ENCODE measurements at regions not wholly inside any gene's neighbourhood (a gene's known extent, or its start where the extent isn't known, plus 50 kb on each side); places are given as distances from the start of the nearest gene placed in this dataset.
"Not testable (repeated sequence)": the region's sequence is repeated elsewhere in the genome, so short reads cannot be mapped to it uniquely, and the experiment has no call there.

DNA sequence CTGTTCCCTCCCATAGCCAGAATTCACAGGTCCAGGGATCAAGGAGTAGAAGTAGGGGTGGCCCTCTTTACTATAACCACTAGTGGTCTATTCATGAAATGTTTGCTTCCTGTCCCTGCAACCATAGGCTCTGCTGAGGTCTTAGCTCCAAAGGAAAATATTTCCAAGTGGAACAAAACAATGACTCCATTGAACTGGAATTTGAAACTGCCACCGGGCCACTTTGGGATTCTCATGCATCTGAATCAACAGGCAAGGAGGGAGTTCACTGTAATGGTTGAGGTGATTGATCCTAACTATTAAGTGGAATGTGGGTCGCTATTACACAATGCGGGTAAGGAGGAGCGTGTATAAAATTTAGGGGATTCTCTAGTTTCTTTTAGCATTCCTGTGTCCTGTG, 197.0 kb downstream of the ETNK1 start:
- Histone ChIP-seq H3K27me3 (ENCODE audit: control insufficient read depth, insufficient read depth, low read length) (no peaks in the 10 kb centered on the region), H3K36me3 (ENCODE audit: control insufficient read depth, insufficient read depth, low read length) (no peaks in the 10 kb centered on the region), H3K4me1 (ENCODE audit: control insufficient read depth, insufficient read depth, low read length) (no peaks in the 10 kb centered on the region), H3K27ac (ENCODE audit: low read length) (no peak overlapping the region), H3K9me3 (ENCODE audit: control insufficient read depth, insufficient read depth, low read length) (no peaks in the 10 kb centered on the region), H3K4me3 (ENCODE audit: low read length) (no peak overlapping the region)
- DNase-seq = no peak
- TF ChIP-seq, protein P1, sequence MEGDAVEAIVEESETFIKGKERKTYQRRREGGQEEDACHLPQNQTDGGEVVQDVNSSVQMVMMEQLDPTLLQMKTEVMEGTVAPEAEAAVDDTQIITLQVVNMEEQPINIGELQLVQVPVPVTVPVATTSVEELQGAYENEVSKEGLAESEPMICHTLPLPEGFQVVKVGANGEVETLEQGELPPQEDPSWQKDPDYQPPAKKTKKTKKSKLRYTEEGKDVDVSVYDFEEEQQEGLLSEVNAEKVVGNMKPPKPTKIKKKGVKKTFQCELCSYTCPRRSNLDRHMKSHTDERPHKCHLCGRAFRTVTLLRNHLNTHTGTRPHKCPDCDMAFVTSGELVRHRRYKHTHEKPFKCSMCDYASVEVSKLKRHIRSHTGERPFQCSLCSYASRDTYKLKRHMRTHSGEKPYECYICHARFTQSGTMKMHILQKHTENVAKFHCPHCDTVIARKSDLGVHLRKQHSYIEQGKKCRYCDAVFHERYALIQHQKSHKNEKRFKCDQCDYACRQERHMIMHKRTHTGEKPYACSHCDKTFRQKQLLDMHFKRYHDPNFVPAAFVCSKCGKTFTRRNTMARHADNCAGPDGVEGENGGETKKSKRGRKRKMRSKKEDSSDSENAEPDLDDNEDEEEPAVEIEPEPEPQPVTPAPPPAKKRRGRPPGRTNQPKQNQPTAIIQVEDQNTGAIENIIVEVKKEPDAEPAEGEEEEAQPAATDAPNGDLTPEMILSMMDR (IDR thresholded peaks at IDR 0.05) = no peak
- Mint-ChIP-seq H3K36me3 (no peaks in the 10 kb centered on the region), H3K27me3 (ENCODE audit: low read depth in 2 of 2) (no peaks in the 10 kb centered on the region), H3K4me3 (no peak overlapping the region), H3K9me3 (peaks cover 0 to 3% of the 10 kb centered on the region in 2 donors), H3K27ac (no peak overlapping the region), H3K4me1 (no peaks in the 10 kb centered on the region)
- intact Hi-C loops (cut with micrococcal nuclease) = no loop called here
- no peak for ATAC-seq
- WGBS (ENCODE audit: insufficient coverage) = 98% methylated on average over 4 of the region's 4 CpGs

DNA sequence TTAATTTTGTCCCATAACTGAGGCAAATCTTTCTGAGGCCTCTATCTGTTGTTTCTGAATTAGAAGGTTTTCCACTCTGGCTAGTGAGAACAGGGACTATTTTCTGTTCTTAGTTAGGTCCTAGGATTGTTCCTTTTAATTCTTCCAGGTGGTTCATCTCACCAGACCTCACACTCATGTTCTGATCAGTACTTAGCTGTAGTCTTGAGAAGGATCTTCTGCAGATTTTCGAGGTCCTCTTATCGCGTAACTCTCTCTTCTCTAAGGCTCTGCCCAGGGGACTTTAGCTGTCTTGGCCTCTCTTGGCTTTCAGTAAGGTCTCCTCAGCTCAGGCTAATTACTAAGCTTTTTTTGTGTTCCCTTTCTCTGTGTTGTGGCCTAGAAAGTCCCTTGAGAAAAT, 201.1 kb downstream of the ETNK1 start:
- intact Hi-C loops (cut with micrococcal nuclease) = no loop called here

DNA sequence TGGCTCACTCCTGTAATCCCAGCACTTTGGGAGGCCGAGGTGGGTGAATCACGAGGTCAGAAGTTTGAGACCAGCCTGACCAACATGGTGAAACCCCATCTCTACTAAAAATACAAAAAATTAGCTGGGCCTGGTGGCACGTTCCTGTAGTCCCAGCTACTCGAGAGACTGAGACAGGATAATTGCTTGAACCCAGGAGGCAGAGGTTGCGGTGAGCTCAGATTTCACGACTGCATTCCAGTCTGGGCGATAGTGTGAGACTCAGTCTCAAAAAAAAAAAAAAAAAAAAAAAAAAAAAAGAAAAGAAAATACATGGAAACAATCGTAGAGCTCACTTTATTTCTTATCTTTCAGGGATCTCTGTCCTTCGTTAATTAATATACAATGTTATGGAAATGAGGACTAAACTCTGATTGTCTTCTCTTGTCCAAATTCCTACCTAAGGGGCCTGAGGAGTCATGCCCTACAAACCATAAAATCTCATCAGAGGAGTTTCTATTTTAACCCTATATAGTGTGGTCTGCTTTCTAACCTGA, 201.5 kb downstream of the ETNK1 start:
- ATAC-seq; H3K27ac Mint-ChIP-seq; H3K36me3 Mint-ChIP-seq; H3K4me1 Mint-ChIP-seq; H3K9me3 Mint-ChIP-seq; intact Hi-C loops (cut with micrococcal nuclease); H3K27me3 ChIP-seq (ENCODE audit: control insufficient read depth, insufficient read depth, low read length); H3K4me1 ChIP-seq (ENCODE audit: control insufficient read depth, insufficient read depth, low read length); H3K27me3 Mint-ChIP-seq (ENCODE audit: low read depth in 2 of 2); H3K4me3 Mint-ChIP-seq; DNase-seq; H3K36me3 ChIP-seq (ENCODE audit: control insufficient read depth, insufficient read depth, low read length); H3K27ac ChIP-seq (ENCODE audit: low read length); H3K9me3 ChIP-seq (ENCODE audit: control insufficient read depth, insufficient read depth, low read length); H3K4me3 ChIP-seq (ENCODE audit: low read length): not testable (repeated sequence)
- 85% methylated on average over 7 of the region's 9 CpGs for WGBS (ENCODE audit: insufficient coverage)

More for the DNA sequence above, 201.1 kb downstream of the ETNK1 start:
- no peaks in the 10 kb centered on the region for H3K4me1 Mint-ChIP-seq
- no peaks in the 10 kb centered on the region for H3K36me3 Mint-ChIP-seq
- TF ChIP-seq, protein P1 (IDR thresholded peaks at IDR 0.05) = no peak
- H3K27ac Mint-ChIP-seq = no peak overlapping the region
- no peak overlapping the region for H3K4me3 ChIP-seq (ENCODE audit: low read length)
- peaks cover 2 to 3% of the 10 kb centered on the region in 2 donors for H3K9me3 Mint-ChIP-seq
- no peaks in the 10 kb centered on the region for H3K4me1 ChIP-seq (ENCODE audit: control insufficient read depth, insufficient read depth, low read length)
- DNase-seq (no peak), ATAC-seq (no peak)
- no peaks in the 10 kb centered on the region for H3K9me3 ChIP-seq (ENCODE audit: control insufficient read depth, insufficient read depth, low read length)
- no peaks in the 10 kb centered on the region for H3K27me3 Mint-ChIP-seq (ENCODE audit: low read depth in 2 of 2)
- WGBS (ENCODE audit: insufficient coverage) = 90% methylated on average over 3 of the region's 3 CpGs
- H3K27ac ChIP-seq (ENCODE audit: low read length) = no peak overlapping the region
- no peak overlapping the region for H3K4me3 Mint-ChIP-seq
- no peaks in the 10 kb centered on the region for H3K27me3 ChIP-seq (ENCODE audit: control insufficient read depth, insufficient read depth, low read length)
- H3K36me3 ChIP-seq (ENCODE audit: control insufficient read depth, insufficient read depth, low read length) = no peaks in the 10 kb centered on the region

DNA sequence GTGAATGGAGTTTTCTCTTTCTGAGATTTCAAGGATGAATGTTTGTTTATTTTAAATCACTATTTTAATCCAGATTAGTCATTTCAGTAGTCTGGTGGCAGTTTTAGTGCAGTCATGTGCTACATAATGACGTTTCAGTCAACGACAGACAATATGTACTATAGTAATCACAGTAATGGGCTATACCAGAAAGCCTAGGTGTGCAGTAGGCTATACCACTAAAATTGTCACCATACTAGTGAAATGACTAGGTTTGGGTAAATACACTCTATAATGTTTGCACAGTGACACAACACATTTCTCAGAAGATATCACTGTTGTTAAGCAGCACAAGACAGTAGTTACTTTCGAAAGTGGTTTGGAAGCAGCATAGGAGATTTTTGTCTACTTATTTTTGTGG, 203.1 kb downstream of the ETNK1 start:
- Mint-ChIP-seq H3K27me3 (ENCODE audit: low read depth in 2 of 2) (no peaks in the 10 kb centered on the region), H3K4me3 (no peak overlapping the region), H3K9me3 (peaks cover 0 to 5% of the 10 kb centered on the region in 2 donors), H3K36me3 (no peaks in the 10 kb centered on the region), H3K27ac (no peak overlapping the region), H3K4me1 (no peaks in the 10 kb centered on the region)
- H3K4me1 ChIP-seq (ENCODE audit: control insufficient read depth, insufficient read depth, low read length) = no peaks in the 10 kb centered on the region
- no peak overlapping the region for H3K4me3 ChIP-seq (ENCODE audit: low read length)
- intact Hi-C loops (cut with micrococcal nuclease) = no loop called here
- DNase-seq = no peak
- no peak for ATAC-seq
- no peak overlapping the region for H3K27ac ChIP-seq (ENCODE audit: low read length)
- H3K9me3 ChIP-seq (ENCODE audit: control insufficient read depth, insufficient read depth, low read length) = no peaks in the 10 kb centered on the region
- TF ChIP-seq, protein P1 (IDR thresholded peaks at IDR 0.05) = no peak
- H3K27me3 ChIP-seq (ENCODE audit: control insufficient read depth, insufficient read depth, low read length) = no peaks in the 10 kb centered on the region
- H3K36me3 ChIP-seq (ENCODE audit: control insufficient read depth, insufficient read depth, low read length) = no peaks in the 10 kb centered on the region
- WGBS (ENCODE audit: insufficient coverage) = no CpG with 5 or more reads among the region's 3 CpGs
